ENCODE measurements at regions not wholly inside any gene's neighbourhood (a gene's known extent, or its start where the extent isn't known, plus 50 kb on each side); places are given as distances from the start of the nearest gene placed in this dataset.

DNA sequence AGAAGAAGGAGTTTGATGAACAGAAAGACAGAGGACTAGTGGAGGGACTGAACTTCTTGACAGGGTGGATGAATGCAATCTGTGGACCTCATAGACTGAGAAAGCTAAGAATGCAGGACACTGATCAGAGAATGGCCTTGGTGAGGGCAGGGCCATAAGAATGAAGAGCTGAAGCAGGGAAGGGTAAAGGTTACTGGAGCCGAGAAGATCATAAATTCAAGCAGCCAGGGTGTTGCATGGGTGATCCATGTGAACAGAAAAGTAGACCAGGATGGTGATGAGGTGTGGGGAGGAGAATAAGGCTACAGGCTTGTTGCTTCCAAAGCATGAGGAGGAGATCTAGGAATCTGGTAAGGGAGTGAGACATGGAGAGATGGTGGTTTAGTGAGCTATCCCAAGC, 295.9 kb downstream of the ADGB start:
- TF ChIP-seq, protein P1, sequence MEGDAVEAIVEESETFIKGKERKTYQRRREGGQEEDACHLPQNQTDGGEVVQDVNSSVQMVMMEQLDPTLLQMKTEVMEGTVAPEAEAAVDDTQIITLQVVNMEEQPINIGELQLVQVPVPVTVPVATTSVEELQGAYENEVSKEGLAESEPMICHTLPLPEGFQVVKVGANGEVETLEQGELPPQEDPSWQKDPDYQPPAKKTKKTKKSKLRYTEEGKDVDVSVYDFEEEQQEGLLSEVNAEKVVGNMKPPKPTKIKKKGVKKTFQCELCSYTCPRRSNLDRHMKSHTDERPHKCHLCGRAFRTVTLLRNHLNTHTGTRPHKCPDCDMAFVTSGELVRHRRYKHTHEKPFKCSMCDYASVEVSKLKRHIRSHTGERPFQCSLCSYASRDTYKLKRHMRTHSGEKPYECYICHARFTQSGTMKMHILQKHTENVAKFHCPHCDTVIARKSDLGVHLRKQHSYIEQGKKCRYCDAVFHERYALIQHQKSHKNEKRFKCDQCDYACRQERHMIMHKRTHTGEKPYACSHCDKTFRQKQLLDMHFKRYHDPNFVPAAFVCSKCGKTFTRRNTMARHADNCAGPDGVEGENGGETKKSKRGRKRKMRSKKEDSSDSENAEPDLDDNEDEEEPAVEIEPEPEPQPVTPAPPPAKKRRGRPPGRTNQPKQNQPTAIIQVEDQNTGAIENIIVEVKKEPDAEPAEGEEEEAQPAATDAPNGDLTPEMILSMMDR (IDR thresholded peaks at IDR 0.05; ENCODE audit: low read depth, low read length) = no peak

GRCh38 chr6:146895101-146895771, 296.5 kb downstream of the ADGB start:
- TF ChIP-seq, protein P1 (IDR thresholded peaks at IDR 0.05; ENCODE audit: low read depth, low read length) = no peak
- no peak overlapping the region for H3K4me3 ChIP-seq (ENCODE audit: low read depth, low read length)

More for the DNA sequence above, 295.9 kb downstream of the ADGB start:
- H3K4me3 ChIP-seq (ENCODE audit: low read depth, low read length) = no peak overlapping the region

DNA sequence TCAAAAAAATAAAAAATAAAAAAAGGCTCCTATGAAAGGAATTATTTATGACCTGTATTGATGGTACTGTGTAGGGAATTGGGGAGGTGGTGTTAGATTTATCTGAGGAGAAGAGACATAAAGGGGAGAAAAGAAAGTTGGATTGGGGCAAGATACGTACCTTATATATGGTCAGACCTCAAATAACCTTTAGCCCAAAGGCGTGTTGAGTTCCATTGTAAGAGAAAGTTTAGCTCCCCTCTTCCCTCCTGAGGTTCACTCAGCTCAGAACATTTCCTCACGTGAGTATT, 296.9 kb downstream of the ADGB start:
- TF ChIP-seq, protein P1 (IDR thresholded peaks at IDR 0.05; ENCODE audit: low read depth, low read length) = no peak
- no peak overlapping the region for H3K4me3 ChIP-seq (ENCODE audit: low read depth, low read length)

DNA sequence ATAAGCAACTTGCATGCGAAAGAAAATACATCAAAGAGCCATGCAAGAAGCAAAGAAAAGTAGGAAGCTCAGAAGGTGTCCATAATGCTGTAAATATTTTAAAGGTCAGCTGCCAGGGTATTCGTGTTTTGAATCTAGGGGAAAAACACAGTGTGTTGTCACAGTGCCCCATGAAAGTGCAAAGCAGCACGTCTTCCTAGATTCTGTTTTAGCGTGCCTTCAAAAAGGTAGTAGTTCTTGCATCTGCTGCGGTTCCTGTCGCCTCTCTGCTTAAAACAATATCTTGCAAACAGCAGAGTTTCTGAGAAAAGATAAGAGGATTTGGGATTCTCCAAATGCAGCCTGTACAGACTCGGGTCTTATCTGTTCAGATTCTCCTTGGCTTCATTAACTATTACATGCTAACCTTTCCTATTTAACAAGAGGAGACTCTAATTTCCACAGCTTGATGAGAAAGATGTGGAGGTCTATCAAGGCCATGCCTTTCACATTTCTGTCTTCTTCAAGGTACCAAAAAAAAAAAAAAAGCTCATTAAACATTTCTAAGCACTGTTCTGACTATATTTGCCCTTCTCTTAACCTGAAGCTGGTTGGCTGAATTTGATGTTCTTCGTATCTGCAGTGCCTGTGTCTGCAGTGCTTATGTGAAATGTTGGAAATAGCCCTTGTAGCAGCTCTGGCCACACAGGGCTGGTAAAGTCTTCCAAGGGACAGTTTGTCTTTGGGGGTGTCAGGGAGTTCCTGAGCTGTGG, 297.5 kb downstream of the ADGB start:
- TF ChIP-seq, protein P1 (IDR thresholded peaks at IDR 0.05; ENCODE audit: low read depth, low read length) = no peak
- no peak overlapping the region for H3K4me3 ChIP-seq (ENCODE audit: low read depth, low read length)

DNA sequence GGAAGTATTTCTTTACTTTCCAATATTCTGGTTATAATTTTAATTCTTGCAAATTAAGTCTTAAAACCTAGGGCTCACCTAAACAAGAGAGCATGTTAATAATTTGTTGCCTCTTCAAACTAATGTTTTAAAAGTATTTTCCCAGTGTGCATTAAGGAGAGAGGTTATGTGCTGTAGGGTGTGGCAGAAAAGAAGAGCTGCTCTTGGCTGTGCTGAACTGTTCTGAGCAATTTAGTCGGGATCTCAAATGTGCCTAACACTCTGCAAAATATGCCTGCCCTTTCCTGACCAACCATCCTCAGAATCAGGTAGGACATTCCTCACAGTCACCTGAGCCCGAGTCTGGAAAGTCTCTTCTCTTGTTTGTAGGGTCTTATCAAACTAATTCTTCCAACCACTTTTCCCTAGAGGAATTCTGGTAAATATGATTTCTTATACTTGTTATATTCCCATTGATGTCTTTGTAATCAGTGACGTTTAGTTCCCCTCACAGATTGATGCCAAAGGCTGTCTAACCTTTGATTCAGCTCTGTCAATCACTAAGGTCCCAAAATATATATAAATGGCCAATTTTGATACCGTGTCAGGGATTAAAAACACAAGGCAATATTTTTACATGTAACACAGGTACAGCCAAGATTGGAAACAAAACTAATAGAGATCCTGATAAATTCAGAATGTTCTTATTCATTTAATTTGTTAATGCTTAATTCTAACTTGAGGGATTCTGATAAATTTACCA, 298.4 kb downstream of the ADGB start:
- TF ChIP-seq, protein P1 (IDR thresholded peaks at IDR 0.05; ENCODE audit: low read depth, low read length) = no peak
- no peak overlapping the region for H3K4me3 ChIP-seq (ENCODE audit: low read depth, low read length)

GRCh38 chr6:146898069-146898887, 299.5 kb downstream of the ADGB start:
- TF ChIP-seq, protein P1 (IDR thresholded peaks at IDR 0.05; ENCODE audit: low read depth, low read length) = no peak
- H3K4me3 ChIP-seq (ENCODE audit: low read depth, low read length) = no peak overlapping the region

Data from WI38 (cell line).